GM12878 (cell line): ENCODE measurements at regions not wholly inside any gene's neighbourhood (a gene's known extent, or its start where the extent isn't known, plus 50 kb on each side); places are given as distances from the start of the nearest gene placed in this dataset.

Experiments
- ATAC-seq: fragments of 200-7000 bp; cut with Tn5 transposase; 3 replicates; pipeline ENCODE4 v1.9.1; 2020; ENCODE audit warnings: mild to moderate bottlenecking, moderate library complexity
- BruUV-seq: library from RNA; stranded (reverse); fragments of 400-500 nt; replicated peaks from 2 replicates; lab custom pipeline; 2021; lab: Mats Ljungman, UMichigan
- CTCF ChIA-PET: fragments of 300-600 bp; sonication (Branson Sonifier 250); formaldehyde crosslinking; extraction: SDS; loops from one replicate; lab custom pipeline; 2021; ENCODE audit warnings: inconsistent platforms; lab: Yijun Ruan, JAX
- POLR2A ChIA-PET: fragments of 350-600 bp; formaldehyde crosslinking; extraction: SDS; loops from one replicate; lab custom pipeline; 2021; ENCODE audit warnings: inconsistent platforms; lab: Charles Lee
- RAD21 ChIA-PET: fragments of 300-600 bp; sonication (Branson Sonifier 250); formaldehyde crosslinking; loops from one replicate; lab custom pipeline; 2023; ENCODE audit warnings: antibody characterized with exemption; ENCODE audit not compliant: unreplicated experiment; lab: Charles Lee
- SMC1A ChIA-PET: fragments of 300-600 bp; sonication (Branson Sonifier 250); formaldehyde crosslinking; loops from one replicate; lab custom pipeline; 2023; ENCODE audit not compliant: unreplicated experiment, uncharacterized antibody; lab: Charles Lee
- DNase-seq: peaks from one replicate; pipeline ENCODE4 v3.0.0-alpha.2; 2011; ENCODE audit warnings: low read depth, low spot score
- FAIRE-seq: peaks from 3 replicates; lab custom pipeline; 2011; peaks lifted over from hg19 to GRCh38; lab: Jason Lieb, UNC
- H2AFZ ChIP-seq: 2 replicates; pipeline ENCODE4 v1.6.0; 2011; ENCODE audit warnings: low read depth, low read length, control low read depth; ENCODE audit not compliant: control insufficient read depth
- H3K27ac ChIP-seq: 2 replicates; pipeline ENCODE4 v1.5.1; 2011; ENCODE audit warnings: control low read depth; ENCODE audit not compliant: control insufficient read depth, insufficient read depth
- H3K27me3 ChIP-seq, 2 experiments: replicated peaks in 1 of 2; 2 replicates each; pipeline versions ENCODE4 v1.6.0 to v1.6.1; 2011; ENCODE audit warnings: low read length in 1 of 2; ENCODE audit not compliant: control insufficient read depth in 2 of 2, insufficient read depth in 2 of 2
- H3K36me3 ChIP-seq, 2 experiments: 2 replicates each; pipeline ENCODE4 v1.5.1; 2011; ENCODE audit warnings: low read length in 1 of 2; ENCODE audit not compliant: control insufficient read depth in 2 of 2, insufficient read depth in 2 of 2
- H3K4me1 ChIP-seq: 2 replicates; pipeline ENCODE4 v1.6.1; 2011; ENCODE audit warnings: mild to moderate bottlenecking, low read length, moderate library complexity, mixed read lengths; ENCODE audit not compliant: control insufficient read depth, insufficient read depth
- H3K4me2 ChIP-seq: 2 replicates; pipeline ENCODE4 v1.6.0; 2011; ENCODE audit warnings: control low read depth; ENCODE audit not compliant: control insufficient read depth, insufficient read depth
- H3K4me3 ChIP-seq: fragments of 200-600 bp; sonication (generic); 2 replicates; pipeline ENCODE4 v1.5.1; 2016
- H3K79me2 ChIP-seq: 2 replicates; pipeline ENCODE4 v1.6.0; 2011; ENCODE audit warnings: low read length; ENCODE audit not compliant: control insufficient read depth, insufficient read depth
- H3K9ac ChIP-seq: 2 replicates; pipeline ENCODE4 v1.8.0; 2011; ENCODE audit warnings: low read length, control low read depth, mixed read lengths; ENCODE audit not compliant: control insufficient read depth, insufficient read depth
- H3K9me3 ChIP-seq: replicated peaks from 3 replicates; pipeline ENCODE4 v1.5.1; 2011; ENCODE audit warnings: mild to moderate bottlenecking, low read length; ENCODE audit not compliant: control insufficient read depth, insufficient read depth
- H4K20me1 ChIP-seq: 2 replicates; pipeline ENCODE4 v1.6.0; 2011; ENCODE audit not compliant: control insufficient read depth, insufficient read depth
- CEBPB ChIP-seq, 2 experiments: fragments of 150-350 bp in 1 of 2; IDR thresholded peaks; 2 replicates each; pipeline ENCODE4 v1.6.1; 2012 to 2014; ENCODE audit warnings: low read depth in 2 of 2, low read length in 2 of 2, borderline replicate concordance in 1 of 2, inconsistent platforms in 1 of 2
- CHD2 ChIP-seq: IDR thresholded peaks from 2 replicates; pipeline ENCODE4 v1.6.1; 2011; ENCODE audit warnings: low read depth, low read length, improper control_type of control experiment, borderline replicate concordance
- CTCF ChIP-seq, 3 experiments: IDR thresholded peaks in 2 of 3; conservative IDR thresholded peaks in 1 of 3; 2 replicates each; pipeline ENCODE4 v1.5.1; 2011; ENCODE audit warnings: low read depth in 3 of 3, low read length in 3 of 3, mild to moderate bottlenecking in 3 of 3, control low read depth in 2 of 3, moderate library complexity in 2 of 3, inconsistent platforms in 1 of 3, mixed read lengths in 1 of 3; ENCODE audit not compliant: control insufficient read depth in 2 of 3, insufficient read depth in 1 of 3; ENCODE audit errors: extremely low read depth in 1 of 3
- E2F8 ChIP-seq: fragments of 450-650 bp; IDR thresholded peaks from 2 replicates; pipeline ENCODE4 v1.6.1; 2018; ENCODE audit warnings: mild to moderate bottlenecking, low read depth, moderate library complexity; ENCODE audit not compliant: partially characterized antibody
- HCFC1 ChIP-seq: fragments of 150-350 bp; IDR thresholded peaks from 2 replicates; pipeline ENCODE4 v1.6.1; 2014; ENCODE audit warnings: low read length
- NFXL1 ChIP-seq: fragments of 450-650 bp; IDR thresholded peaks from 2 replicates; pipeline ENCODE4 v1.6.1; 2017; ENCODE audit warnings: antibody characterized with exemption, mild to moderate bottlenecking, borderline replicate concordance
- NKRF ChIP-seq: fragments of 450-650 bp; conservative IDR thresholded peaks from 2 replicates; pipeline ENCODE4 v1.6.1; 2017; ENCODE audit warnings: mild to moderate bottlenecking, moderate library complexity
- TARDBP ChIP-seq: IDR thresholded peaks from 2 replicates; pipeline ENCODE4 v1.6.1; 2016; ENCODE audit warnings: borderline replicate concordance
- ZBTB33 ChIP-seq: fragments of 450-650 bp; IDR thresholded peaks from 2 replicates; pipeline ENCODE4 v1.6.1; 2017; ENCODE audit warnings: mild to moderate bottlenecking
- ZNF217 ChIP-seq: fragments of 450-650 bp; IDR thresholded peaks from 2 replicates; pipeline ENCODE4 v1.6.1; 2017; ENCODE audit warnings: antibody characterized with exemption, mild to moderate bottlenecking
- ZNF592 ChIP-seq: fragments of 450-650 bp; IDR thresholded peaks from 2 replicates; pipeline ENCODE4 v1.6.1; 2017; ENCODE audit warnings: mild to moderate bottlenecking, moderate library complexity
- in situ Hi-C: fragments of 300-500 bp; cut with MboI; formaldehyde crosslinking; loops from 9 replicates; pipeline ENCODE4 v1.14.3; 2018; ENCODE audit warnings: mixed read lengths
- intact Hi-C: fragments of 100-400 bp; cut with micrococcal nuclease; formaldehyde crosslinking; loops from one replicate; pipeline ENCODE4 v1.14.2; 2022; ENCODE audit not compliant: unreplicated experiment

- H3K4me2 ChIP-seq, result no peak overlapping the region
- no peak for ATAC-seq
- no TSS peak for BruUV-seq
- H3K79me2 ChIP-seq, result no peaks in the 10 kb centered on the region
- H3K27me3 ChIP-seq, result no peaks in the 10 kb centered on the region; a peak in 3 of 4 replicates
- in situ Hi-C loops, result loop anchor here (25.0 kb wide), 1 partner anchor 472 kb away; the partner anchor contains the start of gene CXCL12
- no peak overlapping the region for H2AFZ ChIP-seq
- no peak overlapping the region for H3K9ac ChIP-seq
- ChIA-PET SMC1A (no interaction called here), RAD21 (interaction anchor here (0.6 kb wide), 1 partner anchor 796 kb away, joined by 3 read pairs; no protein-coding TSS in a partner anchor), CTCF (interaction anchor here (0.6 to 1.2 kb wide), 6 partner anchors 9 to 478 kb away, joined by 3 to 4 read pairs (median 3); no protein-coding TSS in a partner anchor), POLR2A (no interaction called here)
- no peak overlapping the region for H3K4me3 ChIP-seq
- H3K9me3 ChIP-seq, result no peaks in the 10 kb centered on the region
- no peak overlapping the region for H3K27ac ChIP-seq
- no peaks in the 10 kb centered on the region for H4K20me1 ChIP-seq
- H3K36me3 ChIP-seq, result no peaks in the 10 kb centered on the region
- intact Hi-C loops, result loop anchor here (10.0 kb wide), 3 partner anchors 284 to 464 kb away; no protein-coding TSS in a partner anchor
- no peak for FAIRE-seq
- no peak for DNase-seq
- peaks cover 5% of the 10 kb centered on the region; the same call in 1 of the 2 replicates for H3K4me1 ChIP-seq
- TF ChIP-seq E2F8 (no peak), CTCF (IDR thresholded peaks at IDR 0.05 in 2 of 3, conservative IDR thresholded peaks at IDR 0.05 in 1 of 3; ENCODE audit: control insufficient read depth in 2 of 3, extremely low read depth in 1 of 3, insufficient read depth in 1 of 3, low read depth in 3 of 3, low read length in 3 of 3) (no peak), CHD2 (no peak), ZBTB33 (no peak), NKRF (no peak), CEBPB (IDR thresholded peaks at IDR 0.05; ENCODE audit: borderline replicate concordance in 1 of 2, low read depth in 2 of 2, low read length in 2 of 2) (no peak), TARDBP (no peak), ZNF217 (no peak), NFXL1 (no peak), HCFC1 (no peak), ZNF592 (no peak)
These were observed 52.1 kb upstream of the TMEM72 start for GRCh38 chr10:44858988-44859387.
